Mucosa of descending colon (tissue), 3 donors: ENCODE measurements at regions not wholly inside any gene's neighbourhood (a gene's known extent, or its start where the extent isn't known, plus 50 kb on each side); places are given as distances from the start of the nearest gene placed in this dataset.

Source experiments
- ATAC-seq: fragments of 200-7000 bp; cut with Tn5 transposase; one replicate; pipeline ENCODE4 v1.9.1; 2020; ENCODE audit warnings: mild to moderate bottlenecking, moderate library complexity
- DNase-seq, 3 donors: peaks; one replicate each; pipeline ENCODE4 v3.0.0-alpha.2; 2020
- H3K36me3 ChIP-seq: fragments of 200-600 bp; one replicate; pipeline ENCODE4 v1.8.0; 2021; ENCODE audit warnings: low read depth, mild to moderate bottlenecking
- H3K4me1 ChIP-seq: fragments of 200-600 bp; one replicate; pipeline ENCODE4 v1.8.0; 2021; ENCODE audit warnings: low read depth, mild to moderate bottlenecking
- H3K4me3 ChIP-seq: fragments of 200-600 bp; one replicate; pipeline ENCODE4 v1.8.0; 2021; ENCODE audit warnings: mild to moderate bottlenecking
- H3K9me3 ChIP-seq: fragments of 200-600 bp; one replicate; pipeline ENCODE4 v1.8.0; 2021; ENCODE audit warnings: mild to moderate bottlenecking
- CTCF ChIP-seq: fragments of 200-600 bp; IDR thresholded peaks from one replicate; pipeline ENCODE4 v1.8.0; 2022; ENCODE audit warnings: antibody characterized with exemption, mild to moderate bottlenecking
- intact Hi-C, 2 donors: fragments of 100-400 bp; cut with DNase I in 1 of 2; cut with micrococcal nuclease in 1 of 2; formaldehyde crosslinking; loops; one replicate each; pipeline versions ENCODE4 v1.11.0 to v1.11.1; 2022; cut with DNase I, micrococcal nuclease
- donor health status: DM: no; HTN: no; CAD: no; lungs with moderate emphysema.
- donor health status: DM: no; HTN: no; CAD: no.
- donor health status: DM: no; HTN: yes; CAD: no.

GRCh38 chr1:56442290-56442877 lies 137.0 kb downstream of the PLPP3 start:
- H3K4me3 ChIP-seq = no peak overlapping the region
- no peaks in the 10 kb centered on the region for H3K36me3 ChIP-seq
- intact Hi-C loops = no loop called here
- no peak for TF ChIP-seq CTCF
- DNase-seq (no peak), ATAC-seq (no peak)
- no peaks in the 10 kb centered on the region for H3K4me1 ChIP-seq
- no peaks in the 10 kb centered on the region for H3K9me3 ChIP-seq

DNA sequence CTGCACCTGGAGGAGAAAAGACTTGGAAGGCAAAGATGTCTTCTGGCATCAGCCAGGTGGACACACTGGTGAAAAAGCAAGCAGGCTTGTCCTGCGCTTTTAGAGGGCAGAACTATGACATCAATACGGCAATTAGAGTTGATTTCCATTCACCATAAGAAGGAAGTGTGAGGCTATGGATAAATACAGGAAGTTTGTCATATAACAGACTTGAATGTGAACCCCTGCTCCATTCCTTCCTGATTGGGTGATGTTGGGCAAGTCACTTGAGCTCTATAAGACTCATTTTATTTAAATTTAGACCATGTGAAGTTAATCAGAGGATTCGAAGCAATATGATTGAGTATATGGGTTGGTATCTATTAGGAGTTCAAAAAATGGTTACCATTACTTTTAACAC lies 137.8 kb downstream of the PLPP3 start:
- no peak for ATAC-seq
- no peaks in the 10 kb centered on the region for H3K9me3 ChIP-seq
- DNase-seq = no peak
- no peak for TF ChIP-seq CTCF
- intact Hi-C loops = no loop called here
- H3K36me3 ChIP-seq = no peaks in the 10 kb centered on the region
- no peak overlapping the region for H3K4me3 ChIP-seq
- H3K4me1 ChIP-seq = no peaks in the 10 kb centered on the region

DNA sequence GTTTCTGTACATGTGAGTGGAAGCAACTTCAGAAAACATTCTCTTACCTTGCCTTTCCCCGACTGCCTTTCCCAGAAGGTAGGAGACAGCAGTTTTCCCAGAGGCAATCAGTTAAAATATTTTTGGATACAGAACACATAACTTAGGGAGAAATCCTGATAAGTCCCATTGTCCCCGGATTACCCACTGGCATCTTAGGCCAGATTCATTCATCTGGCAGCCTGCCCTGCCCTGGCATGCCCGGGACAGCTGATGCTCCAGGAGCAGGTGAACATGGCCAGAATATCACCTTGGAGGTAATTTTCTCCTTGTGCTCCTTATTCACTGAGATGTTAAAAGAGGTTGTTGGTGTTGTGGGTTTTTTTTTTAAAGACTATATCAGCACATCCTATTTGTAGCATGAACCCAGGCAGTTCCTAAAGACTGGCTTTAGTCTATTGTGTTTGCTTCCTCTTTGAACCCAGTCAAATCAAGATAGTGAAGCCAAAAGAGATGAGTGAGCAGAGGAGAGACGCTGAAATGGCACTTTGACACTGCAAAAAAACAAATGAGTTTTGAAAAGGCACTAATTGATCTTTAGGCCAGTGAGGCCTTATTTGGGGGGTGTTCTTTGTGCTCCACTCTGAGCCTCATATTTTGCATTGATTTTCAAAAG lies 139.6 kb downstream of the PLPP3 start:
- Histone ChIP-seq H3K4me1 (no peaks in the 10 kb centered on the region), H3K9me3 (no peaks in the 10 kb centered on the region), H3K36me3 (no peaks in the 10 kb centered on the region), H3K4me3 (no peak overlapping the region)
- no peak for ATAC-seq
- intact Hi-C loops = no loop called here
- TF ChIP-seq CTCF = no peak
- DNase-seq = no peak

- intact Hi-C loops = no loop called here
- TF ChIP-seq CTCF = no peak
- no peak for ATAC-seq
- Histone ChIP-seq H3K4me1 (no peaks in the 10 kb centered on the region), H3K9me3 (no peaks in the 10 kb centered on the region), H3K4me3 (no peak overlapping the region), H3K36me3 (no peaks in the 10 kb centered on the region)
- no peak for DNase-seq
These were observed 140.3 kb downstream of the PLPP3 start for GRCh38 chr1:56438901-56439551.

DNA sequence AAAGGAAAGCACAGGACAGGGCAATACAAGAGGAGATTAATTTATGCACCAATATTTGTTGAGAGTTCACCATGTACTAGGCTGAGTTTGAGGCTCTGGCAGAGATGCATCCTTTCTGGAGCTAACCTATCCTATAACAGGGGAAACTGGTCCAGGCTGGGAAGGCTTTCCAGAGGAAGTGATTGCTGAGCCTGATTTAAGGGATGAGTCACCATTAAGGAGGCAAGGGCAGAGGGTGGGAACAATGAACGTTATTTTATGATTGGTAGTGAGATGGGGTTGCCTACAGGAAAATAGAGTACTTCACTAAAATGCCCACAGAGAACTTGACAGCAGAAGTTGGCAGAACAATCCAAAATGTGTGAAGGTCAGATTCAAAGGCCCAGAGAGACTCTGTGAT lies 141.4 kb downstream of the PLPP3 start:
- Histone ChIP-seq H3K36me3 (no peaks in the 10 kb centered on the region), H3K4me3 (no peak overlapping the region), H3K4me1 (no peaks in the 10 kb centered on the region), H3K9me3 (no peaks in the 10 kb centered on the region)
- TF ChIP-seq CTCF = no peak
- DNase-seq (no peak), ATAC-seq (no peak)
- intact Hi-C loops = no loop called here
